Mesodermal cell (in vitro differentiated cells): ENCODE measurements at regions not wholly inside any gene's neighbourhood (a gene's known extent, or its start where the extent isn't known, plus 50 kb on each side); places are given as distances from the start of the nearest gene placed in this dataset.

ENCODE experiments used
- H3K27ac ChIP-seq: 2 replicates; pipeline ENCODE4 v1.7.0; 2013; ENCODE audit warnings: mild to moderate bottlenecking, low read depth, low read length, moderate library complexity; ENCODE audit not compliant: severe bottlenecking
- H3K36me3 ChIP-seq: 2 replicates; pipeline ENCODE4 v1.7.1; 2013; ENCODE audit warnings: mild to moderate bottlenecking, low read length, moderate library complexity; ENCODE audit not compliant: control insufficient read depth, insufficient read depth
- H3K4me1 ChIP-seq: one replicate; pipeline ENCODE4 v1.7.1; 2013; ENCODE audit warnings: mild to moderate bottlenecking, low read length; ENCODE audit not compliant: insufficient read depth, control insufficient read depth, poor library complexity, severe bottlenecking
- H3K4me3 ChIP-seq: 2 replicates; pipeline ENCODE4 v1.7.0; 2013; ENCODE audit warnings: low read length, control low read depth, mild to moderate bottlenecking; ENCODE audit not compliant: insufficient read depth, poor library complexity, severe bottlenecking; ENCODE audit errors: extremely low read depth
- H3K9me3 ChIP-seq: 2 replicates; pipeline ENCODE4 v1.7.1; 2013; ENCODE audit warnings: mild to moderate bottlenecking, low read length, moderate library complexity; ENCODE audit not compliant: control insufficient read depth
- WGBS, 2 experiments: methylation state at CpG; one replicate each; pipeline ENCODE4 v1.1.5; 2013; ENCODE audit warnings: missing lambda C conversion rate in 2 of 2; ENCODE audit not compliant: insufficient coverage in 2 of 2; 5-methylcytosine and 5-hydroxymethylcytosine counted together

GRCh38 chr16:48950184-48950583 is 331.5 kb downstream of the CBLN1 start:
- 100% methylated on average over 2 of the region's 2 CpGs for WGBS, 2 experiments
- Histone ChIP-seq H3K4me3 (no peak overlapping the region), H3K4me1 (no peaks in the 10 kb centered on the region), H3K27ac (no peak overlapping the region), H3K36me3 (no peaks in the 10 kb centered on the region), H3K9me3 (no peaks in the 10 kb centered on the region)

GRCh38 chr16:48949636-48950035 is 332.0 kb downstream of the CBLN1 start:
- 100% methylated on average over 1 of the region's 2 CpGs; no CpG with 5 or more reads in 1 of the 2 experiments for WGBS, 2 experiments
- Histone ChIP-seq H3K27ac (no peak overlapping the region), H3K4me3 (no peak overlapping the region), H3K9me3 (no peaks in the 10 kb centered on the region), H3K36me3 (no peaks in the 10 kb centered on the region), H3K4me1 (no peaks in the 10 kb centered on the region)

- Histone ChIP-seq H3K4me3 (no peak overlapping the region), H3K36me3 (no peaks in the 10 kb centered on the region), H3K9me3 (no peaks in the 10 kb centered on the region), H3K27ac (no peak overlapping the region), H3K4me1 (no peaks in the 10 kb centered on the region)
- WGBS, 2 experiments, result 90% methylated on average over 2 of the region's 3 CpGs; no CpG with 5 or more reads in 1 of the 2 experiments
These were observed 332.7 kb downstream of the CBLN1 start for GRCh38 chr16:48948911-48949310.

- no peak overlapping the region for H3K4me3 ChIP-seq
- no peaks in the 10 kb centered on the region for H3K9me3 ChIP-seq
- H3K36me3 ChIP-seq, result no peaks in the 10 kb centered on the region
- H3K27ac ChIP-seq, result no peak overlapping the region
- H3K4me1 ChIP-seq, result no peaks in the 10 kb centered on the region
- WGBS, 2 experiments, result 58 to 68% methylated on average over 2 to 3 of the region's 3 CpGs
These were observed 334.3 kb downstream of the CBLN1 start for GRCh38 chr16:48947371-48947713.

GRCh38 chr16:48946686-48947370 is 334.8 kb downstream of the CBLN1 start:
- 45 to 67% methylated on average over 2 to 3 of the region's 6 CpGs for WGBS, 2 experiments
- Histone ChIP-seq H3K36me3 (no peaks in the 10 kb centered on the region), H3K4me3 (no peak overlapping the region), H3K4me1 (no peaks in the 10 kb centered on the region), H3K9me3 (no peaks in the 10 kb centered on the region), H3K27ac (peak overlapping the region; percentile 6)

GRCh38 chr16:48942996-48943395 is 333.0 kb upstream of the N4BP1 start:
- H3K4me3 ChIP-seq, result no peak overlapping the region
- no peaks in the 10 kb centered on the region for H3K9me3 ChIP-seq
- no peak overlapping the region for H3K27ac ChIP-seq
- WGBS, 2 experiments, result 92% methylated on average over 2 of the region's 3 CpGs; no CpG with 5 or more reads in 1 of the 2 experiments
- H3K36me3 ChIP-seq, result no peaks in the 10 kb centered on the region
- no peaks in the 10 kb centered on the region for H3K4me1 ChIP-seq

- no peak overlapping the region for H3K4me3 ChIP-seq
- no peaks in the 10 kb centered on the region for H3K9me3 ChIP-seq
- no peak overlapping the region for H3K27ac ChIP-seq
- H3K36me3 ChIP-seq, result no peaks in the 10 kb centered on the region
- no peaks in the 10 kb centered on the region for H3K4me1 ChIP-seq
- 87 to 89% methylated on average over 4 to 5 of the region's 5 CpGs for WGBS, 2 experiments
These were observed 326.8 kb upstream of the N4BP1 start for GRCh38 chr16:48936811-48937210.

- 67 to 72% methylated on average over 9 of the region's 9 CpGs for WGBS, 2 experiments
- no peak overlapping the region for H3K4me3 ChIP-seq
These were observed 322.4 kb upstream of the N4BP1 start for GRCh38 chr16:48932216-48932855.

GRCh38 chr16:48930951-48931553 is 321.1 kb upstream of the N4BP1 start:
- 82 to 83% methylated on average over 2 to 4 of the region's 4 CpGs for WGBS, 2 experiments
- peaks cover 8% of the 10 kb centered on the region for H3K9me3 ChIP-seq
- no peak overlapping the region for H3K27ac ChIP-seq
- no peak overlapping the region for H3K4me3 ChIP-seq
- no peaks in the 10 kb centered on the region for H3K36me3 ChIP-seq
- no peaks in the 10 kb centered on the region for H3K4me1 ChIP-seq

More at GRCh38 chr16:48932216-48932855, 322.4 kb upstream of the N4BP1 start:
- peaks cover 8% of the 10 kb centered on the region for H3K9me3 ChIP-seq
- no peaks in the 10 kb centered on the region for H3K4me1 ChIP-seq
- no peaks in the 10 kb centered on the region for H3K36me3 ChIP-seq
- no peak overlapping the region for H3K27ac ChIP-seq

- Histone ChIP-seq H3K9me3 (no peaks in the 10 kb centered on the region), H3K36me3 (no peaks in the 10 kb centered on the region), H3K4me1 (peaks cover 4% of the 10 kb centered on the region), H3K27ac (no peak overlapping the region), H3K4me3 (no peak overlapping the region)
- 96 to 99% methylated on average over 4 of the region's 6 CpGs for WGBS, 2 experiments
These were observed 309.8 kb upstream of the N4BP1 start for GRCh38 chr16:48919791-48920190.
